ENCODE measurements at regions not wholly inside any gene's neighbourhood (a gene's known extent, or its start where the extent isn't known, plus 50 kb on each side); places are given as distances from the start of the nearest gene placed in this dataset.

DNA sequence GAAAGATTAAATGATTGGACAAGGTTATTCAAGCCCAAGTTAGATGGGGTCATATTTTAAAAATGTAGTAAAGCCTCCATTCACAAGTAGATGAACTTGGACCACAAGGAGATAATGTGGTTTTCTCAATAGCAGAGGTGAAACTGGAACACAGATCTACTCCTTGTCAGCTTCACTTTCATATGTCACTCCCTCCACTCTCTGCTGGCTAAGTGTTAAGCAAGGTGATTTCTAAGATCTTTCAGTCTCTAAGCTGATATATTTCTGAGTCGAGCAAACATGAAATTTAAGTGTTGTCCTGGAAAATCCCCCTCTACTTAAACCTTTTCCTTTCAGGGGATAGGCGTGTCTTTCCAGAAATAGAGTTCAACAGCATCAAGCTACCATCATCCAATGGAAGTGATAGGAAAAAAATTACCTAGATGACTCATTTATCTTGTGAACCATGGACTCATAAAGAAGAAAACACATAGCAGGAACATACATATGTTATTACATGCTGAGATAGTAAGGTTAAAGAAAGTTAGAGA, 275.0 kb downstream of the PTEN start (continued):
- TF ChIP-seq ZNF785 (tag by site-specific recombination; IDR thresholded peaks at IDR 0.05) (no peak), MYNN (tag by site-specific recombination; IDR thresholded peaks at IDR 0.05; ENCODE audit: borderline replicate concordance) (no peak), ZNF561 (tag by site-specific recombination; IDR thresholded peaks at IDR 0.05; ENCODE audit: borderline replicate concordance) (no peak), SP7 (tag by site-specific recombination; IDR thresholded peaks at IDR 0.05) (no peak), SALL2 (tag by site-specific recombination; IDR thresholded peaks at IDR 0.05; ENCODE audit: borderline replicate concordance) (no peak), ZNF311 (tag by site-specific recombination; IDR thresholded peaks at IDR 0.05; ENCODE audit: borderline replicate concordance) (no peak), ZNF138 (tag by site-specific recombination; IDR thresholded peaks at IDR 0.05; ENCODE audit: borderline replicate concordance) (no peak), ZNF621 (tag by site-specific recombination; IDR thresholded peaks at IDR 0.05) (no peak), ZNF639 (tag by site-specific recombination; IDR thresholded peaks at IDR 0.05) (no peak)

GRCh38 chr10:88147000-88147798, 283.8 kb downstream of the PTEN start:
- Histone ChIP-seq H3K27ac (ENCODE audit: extremely low read depth, low read depth, low read length) (no peak overlapping the region), H3K36me3 (ENCODE audit: control insufficient read depth in 2 of 2, insufficient read depth in 1 of 2, low read length in 2 of 2) (no peaks in the 10 kb centered on the region), H3K9me3 (ENCODE audit: control insufficient read depth, insufficient read depth, low read depth, low read length) (no peaks in the 10 kb centered on the region), H3K4me1 (ENCODE audit: control insufficient read depth, insufficient read depth, low read length) (no peaks in the 10 kb centered on the region), H3K4me3 (ENCODE audit: low read depth, low read length) (no peak overlapping the region)
- POLR2A ChIA-PET: no interaction called here
- CTCF ChIA-PET: no interaction called here
- TF ChIP-seq, protein P1, sequence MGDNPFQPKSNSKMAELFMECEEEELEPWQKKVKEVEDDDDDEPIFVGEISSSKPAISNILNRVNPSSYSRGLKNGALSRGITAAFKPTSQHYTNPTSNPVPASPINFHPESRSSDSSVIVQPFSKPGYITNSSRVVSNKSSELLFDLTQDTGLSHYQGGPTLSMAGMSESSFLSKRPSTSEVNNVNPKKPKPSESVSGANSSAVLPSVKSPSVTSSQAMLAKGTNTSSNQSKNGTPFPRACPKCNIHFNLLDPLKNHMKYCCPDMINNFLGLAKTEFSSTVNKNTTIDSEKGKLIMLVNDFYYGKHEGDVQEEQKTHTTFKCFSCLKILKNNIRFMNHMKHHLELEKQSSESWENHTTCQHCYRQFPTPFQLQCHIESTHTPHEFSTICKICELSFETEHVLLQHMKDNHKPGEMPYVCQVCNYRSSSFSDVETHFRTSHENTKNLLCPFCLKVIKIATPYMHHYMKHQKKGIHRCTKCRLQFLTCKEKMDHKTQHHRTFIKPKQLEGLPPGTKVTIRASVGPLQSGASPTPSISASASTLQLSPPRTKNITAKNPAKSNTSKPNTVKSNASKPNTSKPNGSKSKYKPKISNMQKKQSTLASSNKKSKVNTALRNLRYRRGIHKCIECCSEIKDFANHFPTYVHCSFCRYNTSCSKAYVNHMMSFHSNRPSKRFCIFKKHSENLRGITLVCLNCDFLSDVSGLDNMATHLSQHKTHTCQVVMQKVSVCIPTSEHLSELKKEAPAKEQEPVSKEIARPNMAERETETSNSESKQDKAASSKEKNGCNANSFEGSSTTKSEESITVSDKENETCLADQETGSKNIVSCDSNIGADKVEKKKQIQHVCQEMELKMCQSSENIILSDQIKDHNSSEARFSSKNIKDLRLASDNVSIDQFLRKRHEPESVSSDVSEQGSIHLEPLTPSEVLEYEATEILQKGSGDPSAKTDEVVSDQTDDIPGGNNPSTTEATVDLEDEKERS (tag by site-specific recombination; IDR thresholded peaks at IDR 0.05): no peak
- TF ChIP-seq ZNF354C (tag by site-specific recombination; IDR thresholded peaks at IDR 0.05; ENCODE audit: borderline replicate concordance, low read depth) (no peak), TSHZ1 (tag by site-specific recombination; IDR thresholded peaks at IDR 0.05; ENCODE audit: borderline replicate concordance) (no peak), ZNF48 (tag by site-specific recombination; IDR thresholded peaks at IDR 0.05) (no peak), EGR2 (tag by site-specific recombination; IDR thresholded peaks at IDR 0.05; ENCODE audit: low read depth) (no peak), ZNF600 (tag by site-specific recombination; IDR thresholded peaks at IDR 0.05) (no peak)
- TF ChIP-seq, protein P2, sequence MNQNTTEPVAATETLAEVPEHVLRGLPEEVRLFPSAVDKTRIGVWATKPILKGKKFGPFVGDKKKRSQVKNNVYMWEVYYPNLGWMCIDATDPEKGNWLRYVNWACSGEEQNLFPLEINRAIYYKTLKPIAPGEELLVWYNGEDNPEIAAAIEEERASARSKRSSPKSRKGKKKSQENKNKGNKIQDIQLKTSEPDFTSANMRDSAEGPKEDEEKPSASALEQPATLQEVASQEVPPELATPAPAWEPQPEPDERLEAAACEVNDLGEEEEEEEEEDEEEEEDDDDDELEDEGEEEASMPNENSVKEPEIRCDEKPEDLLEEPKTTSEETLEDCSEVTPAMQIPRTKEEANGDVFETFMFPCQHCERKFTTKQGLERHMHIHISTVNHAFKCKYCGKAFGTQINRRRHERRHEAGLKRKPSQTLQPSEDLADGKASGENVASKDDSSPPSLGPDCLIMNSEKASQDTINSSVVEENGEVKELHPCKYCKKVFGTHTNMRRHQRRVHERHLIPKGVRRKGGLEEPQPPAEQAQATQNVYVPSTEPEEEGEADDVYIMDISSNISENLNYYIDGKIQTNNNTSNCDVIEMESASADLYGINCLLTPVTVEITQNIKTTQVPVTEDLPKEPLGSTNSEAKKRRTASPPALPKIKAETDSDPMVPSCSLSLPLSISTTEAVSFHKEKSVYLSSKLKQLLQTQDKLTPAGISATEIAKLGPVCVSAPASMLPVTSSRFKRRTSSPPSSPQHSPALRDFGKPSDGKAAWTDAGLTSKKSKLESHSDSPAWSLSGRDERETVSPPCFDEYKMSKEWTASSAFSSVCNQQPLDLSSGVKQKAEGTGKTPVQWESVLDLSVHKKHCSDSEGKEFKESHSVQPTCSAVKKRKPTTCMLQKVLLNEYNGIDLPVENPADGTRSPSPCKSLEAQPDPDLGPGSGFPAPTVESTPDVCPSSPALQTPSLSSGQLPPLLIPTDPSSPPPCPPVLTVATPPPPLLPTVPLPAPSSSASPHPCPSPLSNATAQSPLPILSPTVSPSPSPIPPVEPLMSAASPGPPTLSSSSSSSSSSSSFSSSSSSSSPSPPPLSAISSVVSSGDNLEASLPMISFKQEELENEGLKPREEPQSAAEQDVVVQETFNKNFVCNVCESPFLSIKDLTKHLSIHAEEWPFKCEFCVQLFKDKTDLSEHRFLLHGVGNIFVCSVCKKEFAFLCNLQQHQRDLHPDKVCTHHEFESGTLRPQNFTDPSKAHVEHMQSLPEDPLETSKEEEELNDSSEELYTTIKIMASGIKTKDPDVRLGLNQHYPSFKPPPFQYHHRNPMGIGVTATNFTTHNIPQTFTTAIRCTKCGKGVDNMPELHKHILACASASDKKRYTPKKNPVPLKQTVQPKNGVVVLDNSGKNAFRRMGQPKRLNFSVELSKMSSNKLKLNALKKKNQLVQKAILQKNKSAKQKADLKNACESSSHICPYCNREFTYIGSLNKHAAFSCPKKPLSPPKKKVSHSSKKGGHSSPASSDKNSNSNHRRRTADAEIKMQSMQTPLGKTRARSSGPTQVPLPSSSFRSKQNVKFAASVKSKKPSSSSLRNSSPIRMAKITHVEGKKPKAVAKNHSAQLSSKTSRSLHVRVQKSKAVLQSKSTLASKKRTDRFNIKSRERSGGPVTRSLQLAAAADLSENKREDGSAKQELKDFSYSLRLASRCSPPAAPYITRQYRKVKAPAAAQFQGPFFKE (tag by site-specific recombination; IDR thresholded peaks at IDR 0.05; ENCODE audit: borderline replicate concordance): no peak
- TF ChIP-seq, protein P3, sequence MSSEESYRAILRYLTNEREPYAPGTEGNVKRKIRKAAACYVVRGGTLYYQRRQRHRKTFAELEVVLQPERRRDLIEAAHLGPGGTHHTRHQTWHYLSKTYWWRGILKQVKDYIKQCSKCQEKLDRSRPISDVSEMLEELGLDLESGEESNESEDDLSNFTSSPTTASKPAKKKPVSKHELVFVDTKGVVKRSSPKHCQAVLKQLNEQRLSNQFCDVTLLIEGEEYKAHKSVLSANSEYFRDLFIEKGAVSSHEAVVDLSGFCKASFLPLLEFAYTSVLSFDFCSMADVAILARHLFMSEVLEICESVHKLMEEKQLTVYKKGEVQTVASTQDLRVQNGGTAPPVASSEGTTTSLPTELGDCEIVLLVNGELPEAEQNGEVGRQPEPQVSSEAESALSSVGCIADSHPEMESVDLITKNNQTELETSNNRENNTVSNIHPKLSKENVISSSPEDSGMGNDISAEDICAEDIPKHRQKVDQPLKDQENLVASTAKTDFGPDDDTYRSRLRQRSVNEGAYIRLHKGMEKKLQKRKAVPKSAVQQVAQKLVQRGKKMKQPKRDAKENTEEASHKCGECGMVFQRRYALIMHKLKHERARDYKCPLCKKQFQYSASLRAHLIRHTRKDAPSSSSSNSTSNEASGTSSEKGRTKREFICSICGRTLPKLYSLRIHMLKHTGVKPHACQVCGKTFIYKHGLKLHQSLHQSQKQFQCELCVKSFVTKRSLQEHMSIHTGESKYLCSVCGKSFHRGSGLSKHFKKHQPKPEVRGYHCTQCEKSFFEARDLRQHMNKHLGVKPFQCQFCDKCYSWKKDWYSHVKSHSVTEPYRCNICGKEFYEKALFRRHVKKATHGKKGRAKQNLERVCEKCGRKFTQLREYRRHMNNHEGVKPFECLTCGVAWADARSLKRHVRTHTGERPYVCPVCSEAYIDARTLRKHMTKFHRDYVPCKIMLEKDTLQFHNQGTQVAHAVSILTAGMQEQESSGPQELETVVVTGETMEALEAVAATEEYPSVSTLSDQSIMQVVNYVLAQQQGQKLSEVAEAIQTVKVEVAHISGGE (tag by site-specific recombination; conservative IDR thresholded peaks at IDR 0.05; ENCODE audit: low read depth): no peak
